K562 (cell line): ENCODE measurements at regions not wholly inside any gene's neighbourhood (a gene's known extent, or its start where the extent isn't known, plus 50 kb on each side); places are given as distances from the start of the nearest gene placed in this dataset.

Experiments used
- TEAD1 ChIP-seq, 2 experiments: fragments of 450-650 bp in 1 of 2; sonication (generic) in 1 of 2; formaldehyde crosslinking; IDR thresholded peaks; 2 replicates each; pipeline versions ENCODE4 v1.4.0 to v1.8.0; 2020 to 2022; ENCODE audit warnings: mild to moderate bottlenecking in 2 of 2, missing genetic modification reagents in 1 of 2
- TF ChIP-seq, protein P1 (sequence below): fragments of 450-650 bp; IDR thresholded peaks from 2 replicates; pipeline ENCODE4 v1.7.1; 2018; ENCODE audit warnings: mild to moderate bottlenecking, low read depth; ENCODE audit not compliant: partially characterized antibody

DNA sequence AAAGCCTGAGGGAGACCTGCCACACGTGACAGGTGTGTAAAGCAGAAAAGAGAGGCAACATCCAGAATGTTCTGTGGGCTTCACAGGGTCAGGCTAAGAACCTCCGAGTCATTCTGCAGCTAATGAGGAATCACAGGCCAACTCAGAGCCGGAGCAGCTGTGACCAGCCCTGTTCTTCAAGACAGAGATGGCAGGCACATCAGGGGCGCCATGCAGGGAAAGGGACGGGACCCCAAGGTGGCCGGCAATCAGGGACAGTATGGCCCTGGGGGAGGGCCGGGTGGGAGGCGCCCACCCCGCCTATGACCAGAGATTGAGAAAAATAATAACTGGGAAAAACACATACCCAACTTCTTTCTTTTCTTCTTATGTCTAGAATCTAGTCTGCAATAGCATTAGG, 316.7 kb upstream of the SALL3 start:
- TF ChIP-seq, protein P1, sequence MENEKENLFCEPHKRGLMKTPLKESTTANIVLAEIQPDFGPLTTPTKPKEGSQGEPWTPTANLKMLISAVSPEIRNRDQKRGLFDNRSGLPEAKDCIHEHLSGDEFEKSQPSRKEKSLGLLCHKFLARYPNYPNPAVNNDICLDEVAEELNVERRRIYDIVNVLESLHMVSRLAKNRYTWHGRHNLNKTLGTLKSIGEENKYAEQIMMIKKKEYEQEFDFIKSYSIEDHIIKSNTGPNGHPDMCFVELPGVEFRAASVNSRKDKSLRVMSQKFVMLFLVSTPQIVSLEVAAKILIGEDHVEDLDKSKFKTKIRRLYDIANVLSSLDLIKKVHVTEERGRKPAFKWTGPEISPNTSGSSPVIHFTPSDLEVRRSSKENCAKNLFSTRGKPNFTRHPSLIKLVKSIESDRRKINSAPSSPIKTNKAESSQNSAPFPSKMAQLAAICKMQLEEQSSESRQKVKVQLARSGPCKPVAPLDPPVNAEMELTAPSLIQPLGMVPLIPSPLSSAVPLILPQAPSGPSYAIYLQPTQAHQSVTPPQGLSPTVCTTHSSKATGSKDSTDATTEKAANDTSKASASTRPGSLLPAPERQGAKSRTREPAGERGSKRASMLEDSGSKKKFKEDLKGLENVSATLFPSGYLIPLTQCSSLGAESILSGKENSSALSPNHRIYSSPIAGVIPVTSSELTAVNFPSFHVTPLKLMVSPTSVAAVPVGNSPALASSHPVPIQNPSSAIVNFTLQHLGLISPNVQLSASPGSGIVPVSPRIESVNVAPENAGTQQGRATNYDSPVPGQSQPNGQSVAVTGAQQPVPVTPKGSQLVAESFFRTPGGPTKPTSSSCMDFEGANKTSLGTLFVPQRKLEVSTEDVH: no peak
- no peak for TF ChIP-seq TEAD1 (CRISPR knock-in tag; IDR thresholded peaks at IDR 0.05)
